ENCODE measurements at regions not wholly inside any gene's neighbourhood (a gene's known extent, or its start where the extent isn't known, plus 50 kb on each side); places are given as distances from the start of the nearest gene placed in this dataset.
A peak's percentile ranks its signal among the peaks of the same experiment; 100 is the strongest.

DNA sequence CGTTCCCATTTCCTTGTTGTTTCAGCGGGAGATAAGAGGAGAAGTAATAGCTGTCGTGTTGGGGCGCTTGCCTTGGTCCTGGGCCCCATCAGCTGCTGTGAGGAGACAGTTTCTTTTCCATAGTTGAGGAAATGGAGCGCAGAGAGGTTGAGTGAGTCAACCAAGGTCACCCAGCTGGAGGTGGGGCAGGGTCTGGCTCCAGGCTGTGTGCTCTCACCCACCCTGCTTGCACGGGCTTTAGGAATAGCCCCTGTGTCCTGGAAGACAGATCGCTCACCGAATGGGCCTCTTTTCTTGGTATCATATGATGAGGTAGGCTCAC is 165.7 kb upstream of the RTL1 start:
- no peak for DNase-seq

DNA sequence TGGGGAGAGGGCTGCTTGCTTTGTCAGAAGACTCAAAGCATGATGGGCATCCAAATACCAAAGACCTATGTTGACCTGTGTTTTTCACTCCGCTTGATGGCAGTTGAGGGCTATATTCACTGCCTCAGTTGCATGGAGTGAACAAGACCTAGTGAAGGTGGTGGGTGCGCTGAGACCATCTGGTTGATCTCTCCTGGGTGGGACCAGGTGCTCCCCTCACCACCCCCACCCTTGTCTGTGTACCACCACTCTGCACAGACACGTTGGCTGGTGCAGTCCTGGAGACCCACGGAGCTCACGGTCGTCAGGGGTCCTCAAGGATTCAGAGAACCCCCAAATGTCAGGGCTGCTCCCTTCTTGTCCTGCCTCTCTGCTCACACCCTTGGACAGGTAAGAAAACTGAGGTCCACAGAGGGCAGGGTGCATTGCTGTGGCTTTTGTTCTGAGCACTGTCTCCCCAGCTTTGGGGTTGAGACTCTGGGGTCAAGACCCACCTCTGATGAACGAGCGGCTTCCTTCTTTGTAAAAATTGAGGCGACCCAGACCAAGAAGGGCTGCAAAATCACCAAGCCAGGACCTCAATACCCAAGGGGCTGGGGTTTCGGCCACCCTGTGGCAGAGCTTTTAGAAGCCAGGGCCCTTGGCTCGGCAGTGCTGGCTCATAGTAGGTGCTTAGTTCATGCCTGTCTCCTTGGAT is 166.3 kb upstream of the RTL1 start:
- no peak for DNase-seq

DNA sequence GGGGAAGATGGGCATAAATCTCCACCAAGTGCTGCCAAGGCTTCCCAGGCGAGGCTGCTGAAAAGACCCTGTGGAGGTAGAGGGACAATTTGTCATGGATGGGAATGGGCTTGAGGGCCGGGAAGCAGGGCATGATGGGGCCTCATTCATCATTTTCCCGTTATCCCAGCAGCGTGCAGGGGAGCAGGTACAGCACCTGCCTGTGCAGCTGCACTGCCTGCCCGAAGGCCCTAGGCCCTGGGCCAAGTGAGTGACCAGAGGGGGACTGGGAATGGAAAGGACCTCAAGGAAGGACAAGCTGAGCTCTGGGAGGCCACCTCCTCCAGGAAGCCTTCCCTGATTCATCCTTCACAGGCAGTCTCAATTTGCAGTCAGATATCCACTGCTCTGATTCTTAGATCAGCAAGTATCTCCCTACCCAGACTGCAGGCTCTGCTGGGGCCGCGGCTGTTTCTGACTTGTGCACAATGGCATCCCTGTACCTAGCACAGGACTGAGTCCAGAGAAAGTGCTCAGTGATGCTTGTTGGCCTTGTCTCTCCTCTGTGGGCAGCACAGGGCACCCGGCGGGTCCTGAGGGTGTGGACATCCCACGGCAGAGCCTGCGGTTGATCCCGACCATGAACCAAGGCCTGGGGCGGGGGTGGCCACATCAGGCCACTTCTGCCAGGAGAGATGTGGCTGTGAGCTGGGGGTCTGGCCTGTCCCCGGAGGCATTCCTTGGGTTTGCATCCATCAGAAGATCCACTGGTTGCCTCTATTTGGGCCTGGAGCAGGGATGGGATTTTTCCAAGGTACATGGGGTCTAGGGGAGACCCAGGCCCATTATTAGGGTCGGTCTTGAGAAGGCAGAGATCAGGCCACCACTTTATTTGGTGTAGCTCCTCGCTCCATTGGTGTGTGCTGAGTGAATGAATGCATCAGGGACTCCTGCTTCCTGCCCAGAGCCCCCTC is 167.3 kb upstream of the RTL1 start:
- DNase-seq, result no peak

DNA sequence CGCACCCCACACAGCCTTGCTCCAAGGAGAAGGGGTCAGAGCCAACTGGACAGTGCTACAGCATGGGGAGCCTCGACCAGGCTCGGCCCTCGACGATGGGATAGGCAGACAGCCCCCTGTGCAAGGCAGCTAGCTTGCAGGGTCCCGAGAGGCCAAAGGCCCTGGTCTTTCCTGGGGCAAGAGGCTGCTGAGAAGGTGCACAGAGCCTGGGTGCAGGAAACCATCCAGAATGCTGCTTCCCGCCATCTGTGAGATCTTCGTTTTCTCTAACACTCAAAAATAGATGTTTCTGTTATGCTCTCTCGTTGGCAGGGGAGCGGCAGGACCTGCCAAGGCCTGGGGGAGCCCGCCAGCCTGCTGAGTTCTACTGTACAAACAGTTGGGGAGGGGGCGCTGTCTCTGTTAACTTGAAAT is 168.0 kb upstream of the RTL1 start:
- no peak for DNase-seq

DNA sequence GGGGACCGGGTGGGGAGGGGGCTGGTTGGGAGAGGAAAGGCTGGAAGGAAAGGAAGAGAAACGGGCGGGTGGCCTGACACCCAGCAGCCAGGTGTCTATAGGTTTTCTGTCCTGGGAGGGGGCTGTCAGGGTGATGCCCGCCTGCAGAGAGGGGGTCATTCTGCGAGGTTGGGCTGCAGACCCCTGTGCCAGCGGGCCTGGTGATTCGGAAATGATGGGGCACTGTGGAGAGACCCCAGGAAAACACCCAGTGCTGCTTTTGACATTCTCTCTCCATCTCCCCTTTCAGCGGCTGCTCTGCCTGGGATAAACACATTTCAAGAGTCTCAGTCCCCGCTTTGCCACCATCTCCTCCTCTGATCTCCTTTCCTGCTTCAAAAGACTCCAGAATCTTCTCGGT is 168.5 kb upstream of the RTL1 start:
- DNase-seq, result no peak

DNA sequence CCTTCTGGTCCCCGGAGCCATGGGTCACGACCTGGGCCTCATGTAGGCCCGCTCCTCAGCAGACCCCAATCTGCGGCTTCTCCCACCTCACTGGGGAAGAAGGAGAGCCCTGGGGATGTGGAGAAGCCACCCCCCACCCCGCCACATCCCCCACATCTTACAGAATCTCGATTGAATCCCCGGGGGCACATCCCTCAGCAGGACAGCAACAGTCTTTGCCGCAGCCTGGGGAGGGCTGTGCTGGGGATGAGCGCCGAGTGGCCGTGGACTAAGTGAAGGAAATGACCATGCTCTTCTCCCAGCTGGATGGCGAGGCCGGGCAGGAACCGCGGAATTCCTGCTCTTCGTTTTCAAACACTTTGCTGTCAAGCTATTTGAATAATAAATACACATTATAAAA is 169.0 kb upstream of the RTL1 start:
- peak; percentile 40 for DNase-seq

DNA sequence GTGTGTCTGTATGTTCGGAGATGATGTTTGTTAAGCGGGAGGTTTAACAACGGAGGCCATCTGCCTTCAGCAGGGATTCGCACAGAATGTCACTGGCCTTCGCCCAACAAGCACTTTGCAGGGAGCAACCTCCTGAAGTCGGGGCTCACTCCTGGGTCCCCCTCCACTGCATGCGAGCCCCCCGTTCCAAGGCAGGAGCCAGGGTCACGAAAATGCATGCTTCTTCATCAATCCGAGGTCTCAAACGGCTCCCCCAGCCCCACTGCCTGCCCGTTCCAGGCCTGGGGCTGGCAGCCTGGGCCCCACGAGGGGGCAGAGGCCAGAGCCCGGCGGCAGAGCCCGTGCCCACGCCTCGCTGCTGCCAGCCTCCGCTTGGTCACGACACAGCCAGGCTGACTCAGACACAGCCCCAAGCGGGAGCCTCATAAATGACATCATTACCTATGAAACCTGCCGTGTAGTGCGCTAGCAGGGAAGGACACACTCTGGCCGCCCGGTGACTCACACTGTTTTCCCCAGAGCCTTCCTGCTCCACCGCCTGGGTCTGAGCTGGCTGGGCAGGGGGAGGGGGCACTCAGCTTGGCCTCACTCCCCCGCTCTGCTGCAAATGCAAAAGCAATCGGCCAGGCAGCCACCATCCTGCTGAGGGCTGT is 169.5 kb upstream of the RTL1 start:
- peak; percentile 99 for DNase-seq

DNA sequence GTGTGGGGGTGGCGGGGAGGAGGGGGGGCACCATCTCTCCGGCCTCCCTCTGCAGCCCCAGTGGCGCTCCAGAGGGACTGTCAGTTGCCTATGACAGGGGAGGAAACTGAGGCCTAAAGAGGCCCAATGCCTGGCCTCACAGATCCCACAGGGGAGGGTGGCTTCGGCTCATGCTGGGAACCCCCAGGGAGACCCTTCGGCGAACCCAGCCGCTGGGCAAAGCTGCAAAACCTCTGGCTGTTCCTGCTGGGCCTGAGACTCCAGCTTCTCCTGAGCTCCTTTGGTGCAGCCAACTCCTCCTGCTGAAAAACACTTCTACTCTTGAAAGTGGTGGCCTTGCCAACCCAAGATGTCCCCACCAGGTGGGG is 170.1 kb upstream of the RTL1 start:
- no peak for DNase-seq

DNA sequence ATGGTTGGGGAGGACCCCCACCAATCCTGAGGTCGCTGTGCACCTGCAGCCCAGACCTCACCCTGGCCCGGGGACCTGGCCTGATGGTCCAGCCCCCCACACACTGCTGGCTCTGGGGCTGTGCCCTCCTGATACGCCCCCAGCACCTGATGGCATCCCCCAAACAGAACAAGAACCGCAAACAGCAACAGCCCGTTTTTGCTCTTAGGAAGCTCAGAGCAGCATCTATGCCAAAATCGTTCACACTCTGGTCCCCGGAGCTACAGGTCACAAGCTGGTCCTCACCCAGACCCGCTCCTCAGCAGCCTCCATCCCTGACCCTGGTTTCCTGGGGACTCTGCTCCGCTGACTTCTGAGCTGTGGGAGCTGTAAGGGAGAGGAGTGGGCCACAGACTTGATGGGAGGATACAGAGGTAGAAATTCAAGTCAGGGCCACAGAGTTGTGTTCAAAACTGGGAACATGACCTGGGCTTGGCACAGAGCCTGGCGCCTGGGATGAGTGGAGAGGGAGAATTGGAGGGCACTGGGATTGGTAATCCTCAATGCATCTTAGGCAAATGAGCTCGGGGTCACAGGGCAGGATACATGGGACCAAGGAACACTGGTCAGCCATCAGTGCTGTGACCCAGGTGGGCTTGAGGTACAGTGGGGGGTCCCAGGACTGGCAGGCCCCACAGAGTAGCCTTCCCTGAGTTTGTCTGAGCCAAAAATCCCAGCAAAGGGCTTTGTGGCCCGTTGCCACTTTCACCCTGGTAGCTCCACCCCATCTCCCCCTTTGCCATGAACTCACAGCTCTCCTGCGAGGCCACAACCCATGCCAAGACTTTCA is 170.9 kb upstream of the RTL1 start:
- no peak for DNase-seq

DNA sequence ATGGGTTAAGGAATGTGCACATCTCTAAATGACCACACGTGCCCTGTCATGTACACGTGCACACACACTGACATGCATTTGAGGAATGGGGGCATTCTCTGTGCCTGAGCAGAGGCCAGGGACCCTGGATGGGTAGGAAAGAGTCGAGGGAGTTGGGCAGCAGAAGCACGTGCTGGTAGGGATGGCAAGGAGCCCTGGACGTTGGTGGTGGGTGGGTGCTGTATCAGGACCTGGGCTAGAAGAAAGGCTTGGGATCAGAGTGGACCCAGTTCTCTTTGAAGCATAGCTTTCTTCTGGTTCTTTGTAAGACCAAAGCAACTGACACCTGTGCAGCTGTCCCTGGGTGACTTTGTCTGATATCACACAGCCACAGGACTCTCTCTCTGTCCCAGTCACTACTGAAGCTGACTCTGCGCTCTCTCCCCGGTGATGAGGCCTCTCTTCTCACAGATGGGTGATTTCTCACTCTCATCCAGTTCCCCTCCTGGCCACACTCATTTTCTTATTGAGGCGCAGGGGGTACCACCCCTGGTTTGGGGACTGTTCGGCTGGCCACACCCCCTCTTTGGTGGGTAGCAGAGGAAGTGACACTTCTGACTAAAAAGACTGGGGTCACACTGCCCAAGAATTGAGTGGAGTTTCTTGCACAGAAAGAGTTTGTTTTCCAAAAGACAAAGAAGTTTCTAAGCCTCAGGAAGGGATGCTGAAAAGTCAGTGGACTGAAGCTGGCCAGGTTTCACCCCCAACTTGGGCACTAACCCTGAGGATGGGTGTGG is 171.7 kb upstream of the RTL1 start:
- DNase-seq, result no peak

DNA sequence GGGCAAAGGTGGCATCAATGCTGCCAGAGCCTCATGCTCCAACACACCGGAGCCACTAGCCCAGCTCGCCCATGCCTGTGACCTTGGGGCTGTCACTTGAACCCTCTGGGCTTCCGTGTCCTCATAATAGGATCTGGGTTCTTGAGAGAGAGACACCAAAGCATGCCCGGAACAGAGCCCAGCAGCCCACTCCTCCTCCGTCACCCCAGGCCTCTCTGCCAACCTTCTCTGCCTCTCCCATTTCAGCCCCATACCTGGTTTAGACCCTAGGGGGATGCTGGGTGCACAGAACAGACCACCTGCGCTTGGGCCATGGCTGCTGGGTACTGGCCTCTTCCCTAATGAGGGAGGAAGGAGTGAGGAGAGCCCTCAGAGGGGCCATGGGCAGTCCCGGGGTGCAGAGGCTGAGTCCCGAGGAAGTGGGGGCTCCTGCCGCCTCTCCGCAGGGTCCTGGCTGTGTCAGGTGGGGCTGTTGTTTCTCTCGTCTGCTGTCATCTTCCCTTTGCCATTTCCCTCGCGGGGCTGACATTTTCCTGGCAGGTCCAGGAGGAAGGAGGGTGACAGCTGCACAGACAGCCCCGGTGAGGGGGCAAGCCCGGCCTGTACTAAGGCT is 172.4 kb upstream of the RTL1 start:
- DNase-seq, result no peak

DNA sequence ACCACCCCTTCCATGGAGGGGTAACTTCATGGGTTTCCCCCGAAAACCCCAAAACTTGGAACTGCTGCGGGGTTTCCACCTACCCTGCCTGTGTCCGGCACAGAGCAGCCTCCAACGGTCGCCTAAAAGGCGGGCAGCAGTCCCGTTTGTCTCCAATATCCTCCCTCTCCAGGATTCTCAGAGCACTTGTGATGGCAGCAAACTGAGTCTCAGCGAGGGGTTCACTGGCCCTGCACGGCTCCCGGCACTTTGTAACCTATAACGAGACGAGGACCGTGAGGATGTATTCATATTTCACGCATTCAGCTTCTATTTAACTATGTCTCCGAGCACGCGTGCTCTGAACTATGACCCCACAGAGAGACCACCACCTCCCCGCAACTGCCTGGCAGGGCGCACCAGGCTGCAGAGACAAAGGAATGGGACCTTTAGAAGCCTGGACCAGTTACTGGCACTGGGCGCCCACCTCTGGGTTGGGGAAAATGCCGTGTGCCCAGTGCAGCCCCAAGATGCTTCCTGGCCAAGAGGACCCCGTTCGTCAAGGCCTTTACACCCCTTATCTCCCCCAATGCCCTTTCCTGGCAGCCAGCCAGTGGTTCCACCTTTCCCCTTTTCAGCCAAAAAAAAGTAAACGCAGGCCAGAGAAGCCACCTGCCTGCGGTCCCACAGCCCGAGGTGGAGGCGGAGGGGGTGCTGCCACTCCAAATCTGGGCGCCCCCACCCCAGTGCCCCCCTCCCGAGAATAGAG is 173.1 kb upstream of the RTL1 start:
- DNase-seq, result no peak

DNA sequence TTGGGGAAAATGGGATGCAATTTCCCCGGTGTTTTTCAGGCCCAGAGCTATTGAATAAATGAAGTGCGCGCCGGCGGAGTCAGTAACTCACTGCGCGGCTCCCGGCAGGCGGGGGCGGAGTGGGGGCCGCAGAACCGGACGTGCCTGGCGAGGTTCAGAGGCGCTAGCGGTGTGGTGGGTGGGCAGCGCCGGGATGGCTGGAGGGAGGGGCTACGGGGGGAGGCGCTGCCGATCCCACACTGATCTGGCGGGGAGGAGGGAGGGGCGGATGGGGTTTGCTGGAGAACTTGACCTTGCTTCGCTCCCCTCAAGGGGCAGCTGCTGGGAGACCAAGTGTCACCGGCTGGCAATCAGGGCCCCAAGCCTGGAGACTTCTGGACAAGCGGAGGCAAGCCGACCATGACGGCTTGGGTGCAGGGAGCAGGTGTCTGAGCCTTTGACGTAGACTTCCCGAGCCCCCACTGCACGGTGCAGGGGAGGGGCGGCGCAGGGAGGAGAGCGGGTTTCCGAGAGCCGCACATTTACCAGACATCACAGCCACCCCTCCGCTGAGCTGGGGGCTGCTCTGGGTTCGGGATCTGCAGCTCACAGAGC is 174.1 kb upstream of the RTL1 start:
- DNase-seq, result peak; percentile 72

DNA sequence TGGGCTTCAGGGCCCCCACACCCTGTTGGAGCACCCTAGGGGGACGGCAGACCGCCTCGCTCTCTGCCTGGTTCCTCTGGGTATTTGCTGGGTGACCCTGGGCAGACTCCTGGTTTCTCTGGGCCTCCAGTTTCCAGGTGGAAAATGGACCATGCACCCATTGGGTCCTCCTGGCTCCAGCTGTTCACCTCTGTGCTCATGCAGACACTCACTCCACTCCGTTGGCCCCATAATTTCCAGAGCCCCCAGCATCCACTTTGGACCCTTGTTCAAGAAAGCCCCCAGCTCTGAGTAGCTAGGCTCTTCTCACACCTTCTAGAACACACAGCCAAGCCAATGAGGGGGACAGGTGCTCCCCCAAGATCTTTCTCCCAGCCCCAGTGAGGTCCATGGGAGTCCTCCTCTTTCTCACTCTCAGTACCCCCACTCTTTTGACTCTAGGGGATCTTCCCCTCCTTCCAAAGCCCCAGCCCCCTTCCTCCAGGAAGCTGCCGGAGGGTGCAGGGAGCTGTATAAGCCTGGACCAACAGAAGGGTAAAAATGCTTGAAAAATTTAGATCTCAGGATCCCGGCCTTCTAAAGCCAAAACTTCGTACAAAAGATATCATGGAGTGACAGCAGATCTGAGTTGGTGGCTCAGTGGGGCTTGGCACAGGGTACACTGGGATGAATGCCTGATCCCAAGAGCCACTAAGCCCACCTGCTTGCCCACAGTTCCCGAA is 174.8 kb upstream of the RTL1 start:
- no peak for DNase-seq

DNA sequence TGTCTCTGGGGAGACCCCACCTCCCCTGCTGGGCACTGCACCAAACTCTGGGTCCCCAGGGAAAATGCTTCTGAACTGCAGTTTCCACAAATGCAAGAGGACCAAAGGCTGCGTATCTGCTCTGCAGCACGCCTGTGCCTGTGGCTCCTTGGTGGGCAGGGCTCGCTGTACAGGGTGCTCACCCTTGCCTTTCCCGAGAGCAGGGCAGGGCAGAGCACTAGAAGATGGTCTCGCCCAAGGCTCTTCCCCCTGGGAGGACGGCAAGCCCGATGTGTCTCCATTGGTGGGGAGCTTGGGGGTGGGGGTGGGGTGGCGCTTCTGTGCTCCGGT is 175.3 kb upstream of the RTL1 start:
- no peak for DNase-seq

DNA sequence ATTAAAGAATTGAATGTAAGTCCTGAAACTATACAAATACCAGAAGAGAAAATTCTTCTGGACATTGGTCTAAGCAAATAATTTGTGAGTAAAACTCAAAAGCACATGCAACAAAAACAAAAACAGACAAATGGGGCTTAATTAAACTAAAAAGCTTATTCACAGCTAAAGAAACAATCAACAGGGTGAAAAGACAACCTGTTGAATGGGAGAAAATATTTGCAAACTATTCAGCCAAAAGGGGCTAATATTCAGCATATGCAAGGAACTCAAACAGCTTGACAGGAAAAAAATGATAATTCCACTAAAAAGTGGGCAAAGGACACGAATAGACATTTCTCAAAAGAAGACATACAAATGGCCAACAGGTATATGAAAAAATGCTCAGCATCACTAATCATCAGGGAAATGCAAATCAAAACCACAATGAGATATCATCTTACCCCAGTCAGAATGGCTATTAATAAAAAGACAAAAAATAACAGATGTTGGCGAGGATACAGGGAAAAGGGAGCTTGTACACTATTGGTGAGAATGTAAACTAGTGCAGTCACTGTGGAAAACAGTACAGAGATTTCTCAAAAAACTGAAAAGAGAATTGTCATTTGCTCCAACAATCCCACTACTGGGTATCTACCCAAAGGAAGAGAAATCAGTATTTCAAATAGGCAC is 177.5 kb upstream of the RTL1 start:
- DNase-seq, result no peak

DNA sequence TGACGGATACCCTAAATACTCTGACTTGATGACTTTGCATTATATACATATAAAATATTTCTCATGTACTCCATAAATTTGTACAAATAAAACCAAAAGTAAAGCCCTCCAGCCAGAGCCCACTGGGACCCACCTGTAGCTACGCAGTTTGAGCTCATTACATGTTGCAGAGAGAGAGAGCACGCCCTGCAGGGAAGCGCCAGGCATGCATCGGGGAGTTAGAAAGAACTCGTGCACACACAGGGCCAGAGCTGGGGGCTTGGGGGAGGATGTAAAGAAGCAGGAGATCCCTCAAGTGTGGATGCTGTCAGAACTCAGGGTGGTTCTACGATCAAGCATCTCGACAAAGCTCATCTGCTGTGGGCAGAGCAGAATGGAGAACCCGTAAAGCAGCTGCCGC is 178.5 kb upstream of the RTL1 start:
- DNase-seq, result no peak

DNA sequence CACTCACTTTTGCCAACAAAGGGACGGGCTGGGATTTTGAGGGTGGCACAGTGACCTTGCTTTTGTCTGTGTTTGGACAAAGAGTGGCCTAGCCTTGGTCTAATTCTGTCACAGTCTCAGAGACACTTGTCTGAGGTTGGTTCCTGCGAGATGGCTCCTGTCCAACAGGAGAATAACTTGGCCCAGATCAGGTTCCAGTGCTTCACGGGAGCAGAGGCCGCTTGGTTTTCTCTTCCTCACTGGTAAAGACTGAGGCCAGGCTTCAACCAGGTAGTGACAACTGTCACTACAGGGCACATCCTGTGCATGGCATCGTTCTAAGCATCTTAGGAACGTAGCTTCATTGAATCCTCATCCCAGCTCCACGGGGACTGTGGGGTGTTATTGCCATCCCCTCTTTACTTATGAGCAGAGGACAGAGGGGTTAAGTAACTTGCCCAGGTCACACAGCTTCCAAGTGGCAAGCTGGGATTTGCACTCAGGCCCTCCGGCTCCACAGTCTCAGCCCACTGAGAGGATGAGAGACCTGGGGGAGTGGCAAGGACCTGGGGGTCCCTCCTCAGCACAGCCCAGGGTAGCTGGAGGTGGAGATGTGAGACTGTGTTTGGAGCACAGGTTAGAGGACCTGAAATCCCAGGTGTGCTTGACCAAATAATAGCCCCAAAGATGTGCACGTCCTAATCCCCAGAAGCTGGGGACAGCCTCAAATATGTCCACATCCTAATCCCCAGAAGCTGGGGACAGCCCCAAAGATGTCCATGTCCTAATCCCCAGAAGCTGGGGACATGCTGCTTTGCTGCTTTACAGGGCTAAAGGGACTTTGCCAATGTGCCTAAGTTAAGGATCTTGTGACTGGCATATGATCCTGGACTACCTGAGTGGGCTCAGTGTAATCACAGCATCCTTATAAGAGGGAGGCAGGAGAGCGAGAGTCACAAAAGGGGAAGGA is 179.2 kb upstream of the RTL1 start:
- no peak for DNase-seq
